ENCODE measurements at regions not wholly inside any gene's neighbourhood (a gene's known extent, or its start where the extent isn't known, plus 50 kb on each side); places are given as distances from the start of the nearest gene placed in this dataset.
"Not testable (repeated sequence)": the region's sequence is repeated elsewhere in the genome, so short reads cannot be mapped to it uniquely, and the experiment has no call there.

DNA sequence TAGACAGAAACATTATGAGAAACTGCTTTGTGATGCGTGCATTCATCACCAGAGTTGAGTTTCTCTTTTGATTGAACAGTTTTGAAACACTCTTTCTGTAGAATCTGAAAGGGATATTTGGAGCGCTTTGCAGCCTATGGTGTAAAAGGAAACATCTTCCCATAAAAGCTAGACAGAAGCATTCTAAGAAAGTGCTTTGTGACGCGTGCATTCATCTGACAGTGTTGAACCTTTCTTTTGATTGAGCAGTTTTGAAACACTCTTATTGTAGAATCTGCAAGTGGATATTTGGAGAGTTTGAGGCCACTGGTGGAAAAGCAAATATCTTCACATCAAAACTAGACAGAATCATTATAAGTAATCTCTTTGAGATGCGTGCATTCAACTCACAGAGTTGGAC lies 3131.6 kb downstream of the TUBA3C start:
- not testable (repeated sequence) for H3K36me3 ChIP-seq (ENCODE audit: control insufficient read depth, insufficient read depth, low read length); H3K27ac Mint-ChIP-seq; H3K36me3 Mint-ChIP-seq (ENCODE audit: low read depth); H3K9me3 ChIP-seq (ENCODE audit: control insufficient read depth, low read length); H3K27me3 ChIP-seq (ENCODE audit: control insufficient read depth, insufficient read depth, low read length, poor library complexity, severe bottlenecking); H3K4me1 Mint-ChIP-seq; H3K27me3 Mint-ChIP-seq (ENCODE audit: insufficient read depth); H3K9ac ChIP-seq (ENCODE audit: extremely low read depth, low read length, poor library complexity, severe bottlenecking); H3K4me1 ChIP-seq (ENCODE audit: control insufficient read depth, insufficient read depth, low read length); H3K9me3 Mint-ChIP-seq; DNase-seq; H3K4me3 ChIP-seq (ENCODE audit: low read length); H3K4me3 Mint-ChIP-seq; H3K27ac ChIP-seq (ENCODE audit: low read depth, low read length)
- WGBS, 2 experiments (ENCODE audit: insufficient coverage in 1 of 2, insufficient read length in 1 of 2), result no CpG with 5 or more reads among the region's 5 CpGs

DNA sequence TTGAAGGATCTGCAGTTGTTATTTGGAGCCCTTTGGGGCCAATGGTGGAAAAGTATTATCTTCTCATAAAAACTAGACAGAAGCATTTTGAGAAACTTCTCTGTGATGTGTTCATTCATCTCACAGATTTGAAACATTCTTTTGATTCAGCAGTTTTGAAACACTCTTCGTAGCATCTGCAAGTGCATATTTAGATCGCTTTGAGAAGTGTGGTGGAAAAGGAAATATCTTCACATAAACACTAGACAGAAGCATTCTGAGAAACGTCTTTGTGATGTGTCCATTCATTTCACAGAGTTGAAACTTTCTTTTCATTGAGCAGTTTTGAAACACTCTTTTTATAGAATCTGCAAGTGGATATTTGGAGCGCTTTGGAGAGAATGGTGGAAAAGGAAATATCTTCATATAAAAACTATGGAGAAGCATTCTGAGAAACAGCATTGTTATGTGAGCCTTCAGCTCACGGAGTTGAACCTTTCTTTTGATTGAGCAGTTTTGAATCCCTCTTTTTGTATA lies 3164.1 kb downstream of the TUBA3C start:
- H3K27me3 ChIP-seq (ENCODE audit: control insufficient read depth, insufficient read depth, low read length, poor library complexity, severe bottlenecking); H3K4me1 ChIP-seq (ENCODE audit: control insufficient read depth, insufficient read depth, low read length); H3K36me3 Mint-ChIP-seq (ENCODE audit: low read depth); H3K27ac ChIP-seq (ENCODE audit: low read depth, low read length); H3K4me1 Mint-ChIP-seq; H3K36me3 ChIP-seq (ENCODE audit: control insufficient read depth, insufficient read depth, low read length); H3K27ac Mint-ChIP-seq; DNase-seq; H3K4me3 Mint-ChIP-seq; H3K9ac ChIP-seq (ENCODE audit: extremely low read depth, low read length, poor library complexity, severe bottlenecking); H3K27me3 Mint-ChIP-seq (ENCODE audit: insufficient read depth); H3K4me3 ChIP-seq (ENCODE audit: low read length): not testable (repeated sequence)
- H3K9me3 Mint-ChIP-seq, result peaks cover 70% of the 10 kb centered on the region
- H3K9me3 ChIP-seq (ENCODE audit: control insufficient read depth, low read length), result peaks cover 38% of the 10 kb centered on the region
- WGBS, 2 experiments (ENCODE audit: insufficient coverage in 1 of 2, insufficient read length in 1 of 2), result 40 to 57% methylated on average over 2 to 3 of the region's 5 CpGs

DNA sequence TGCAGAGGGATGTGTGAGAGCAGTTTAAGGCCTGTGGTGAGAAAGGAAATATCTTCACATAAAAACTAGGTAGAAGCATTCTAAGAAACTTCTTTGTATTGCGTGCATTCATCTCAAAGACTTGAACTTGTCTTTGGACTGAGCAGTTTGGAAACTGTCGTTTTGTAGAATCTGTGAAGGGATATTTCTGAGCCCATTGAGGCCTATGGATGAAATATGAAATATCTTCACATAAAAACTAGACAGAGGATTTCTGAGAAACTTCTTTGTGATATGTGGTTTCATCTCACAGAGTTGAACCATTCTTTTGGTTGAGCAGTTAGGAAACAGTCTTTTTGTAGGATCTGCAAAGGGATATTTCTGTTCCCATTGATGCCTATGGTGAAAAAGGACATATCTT lies 3173.4 kb downstream of the TUBA3C start:
- not testable (repeated sequence) for H3K4me3 Mint-ChIP-seq; H3K27ac ChIP-seq (ENCODE audit: low read depth, low read length); H3K27me3 ChIP-seq (ENCODE audit: control insufficient read depth, insufficient read depth, low read length, poor library complexity, severe bottlenecking); H3K36me3 ChIP-seq (ENCODE audit: control insufficient read depth, insufficient read depth, low read length); H3K9ac ChIP-seq (ENCODE audit: extremely low read depth, low read length, poor library complexity, severe bottlenecking); DNase-seq; H3K27ac Mint-ChIP-seq; H3K4me1 Mint-ChIP-seq; H3K4me3 ChIP-seq (ENCODE audit: low read length); H3K36me3 Mint-ChIP-seq (ENCODE audit: low read depth); H3K27me3 Mint-ChIP-seq (ENCODE audit: insufficient read depth); H3K4me1 ChIP-seq (ENCODE audit: control insufficient read depth, insufficient read depth, low read length)
- H3K9me3 Mint-ChIP-seq, result peaks cover 68% of the 10 kb centered on the region
- H3K9me3 ChIP-seq (ENCODE audit: control insufficient read depth, low read length), result peaks cover 29% of the 10 kb centered on the region
- WGBS, 2 experiments (ENCODE audit: insufficient coverage in 1 of 2, insufficient read length in 1 of 2), result 44% methylated on average over 2 of the region's 2 CpGs; no CpG with 5 or more reads in 1 of the 2 experiments

Measured in endodermal cell (in vitro differentiated cells).